ENCODE measurements at regions not wholly inside any gene's neighbourhood (a gene's known extent, or its start where the extent isn't known, plus 50 kb on each side); places are given as distances from the start of the nearest gene placed in this dataset.

GRCh38 chr6:23994013-23994412 lies 132.0 kb upstream of the NRSN1 start:
- DNase-seq, result no peak

GRCh38 chr6:24004062-24004461 lies 122.0 kb upstream of the NRSN1 start:
- DNase-seq, result no peak

- no peak for DNase-seq
Observed at GRCh38 chr6:24004659-24005058, 121.4 kb upstream of the NRSN1 start.

- no peak for DNase-seq
Observed at GRCh38 chr6:24006254-24006653, 119.8 kb upstream of the NRSN1 start.

- no peak for DNase-seq
Observed at GRCh38 chr6:24009319-24009718, 116.7 kb upstream of the NRSN1 start.

DNA sequence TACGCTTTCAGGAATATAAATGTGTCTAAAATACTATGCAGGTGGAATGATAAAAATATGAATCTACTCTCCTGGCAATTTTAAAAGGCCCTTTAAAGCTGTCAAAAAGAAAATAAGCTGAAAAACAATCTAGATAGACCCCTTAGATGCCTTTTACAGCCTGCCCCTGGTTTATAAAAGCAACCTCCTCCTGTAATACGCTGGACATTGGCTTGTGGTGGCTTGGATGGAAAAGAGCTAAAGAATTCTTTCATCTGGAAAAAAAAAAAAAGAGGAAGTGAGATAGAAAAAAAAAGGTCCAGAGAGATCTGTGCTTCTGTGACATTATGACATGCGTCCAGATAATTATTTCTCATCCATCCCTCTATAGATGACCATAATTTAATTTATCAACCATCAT lies 115.9 kb upstream of the NRSN1 start:
- DNase-seq, result no peak

GRCh38 chr6:24016286-24016685 lies 109.7 kb upstream of the NRSN1 start:
- DNase-seq, result no peak

GRCh38 chr6:24016857-24017256 lies 109.2 kb upstream of the NRSN1 start:
- DNase-seq, result no peak

DNA sequence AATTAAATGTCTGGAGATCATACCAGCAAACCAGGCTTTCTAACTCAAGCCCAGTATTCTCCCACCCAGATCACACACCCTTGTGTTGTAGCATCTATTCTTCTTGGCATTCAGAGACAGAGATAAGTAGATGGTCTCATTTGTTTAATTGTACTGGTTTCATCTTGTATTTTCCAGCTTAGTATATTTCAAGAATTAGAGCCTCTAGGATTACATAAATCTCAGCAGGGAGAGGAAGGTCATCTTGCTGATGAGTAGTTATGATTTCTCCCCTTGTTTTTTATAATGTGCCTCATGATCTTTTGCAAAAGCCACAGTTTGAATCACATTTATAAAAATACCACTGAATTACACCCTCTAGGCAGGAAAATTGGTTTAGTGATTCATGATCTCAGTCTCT lies 106.6 kb upstream of the NRSN1 start:
- DNase-seq, result no peak

DNA sequence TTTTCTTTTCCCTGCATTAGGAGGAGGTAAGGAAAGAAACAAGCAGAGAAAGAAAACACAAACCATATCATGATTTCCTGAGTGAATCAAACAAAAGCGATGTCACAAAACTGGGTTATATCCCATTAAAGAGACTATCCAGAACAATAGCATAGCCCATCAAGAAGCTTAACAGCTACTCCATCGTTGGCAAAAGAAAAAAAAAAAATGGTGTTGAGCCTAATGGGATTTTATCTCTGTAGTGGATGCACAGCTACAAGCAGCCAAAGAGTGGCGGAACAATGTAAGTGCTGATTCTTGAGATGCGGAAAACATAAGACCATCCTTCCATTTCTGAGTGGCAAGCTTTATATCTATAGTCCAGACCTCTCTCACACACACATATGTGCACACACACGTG lies 106.2 kb upstream of the NRSN1 start:
- no peak for DNase-seq

- DNase-seq, result no peak
Observed at GRCh38 chr6:24026050-24026449, 100.0 kb upstream of the NRSN1 start.

DNA sequence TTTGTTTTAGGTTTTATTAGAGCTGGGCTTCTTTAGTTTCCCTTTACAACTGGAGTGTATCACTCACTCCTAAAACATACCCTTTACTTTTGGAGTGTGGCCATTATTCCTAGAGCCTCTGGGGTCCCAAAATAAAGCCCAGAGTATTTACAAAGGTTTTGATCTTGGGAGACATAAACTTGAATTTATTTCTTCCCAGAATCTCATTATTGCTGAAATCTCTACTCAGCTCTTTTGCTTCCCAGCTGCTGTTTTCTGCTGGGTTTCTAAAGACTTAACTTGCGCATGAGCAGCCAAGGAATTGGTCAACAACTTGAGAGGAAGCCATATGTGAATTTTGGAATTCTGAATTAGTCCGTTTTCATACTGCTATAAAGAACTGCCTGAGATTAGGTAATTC lies 94.5 kb upstream of the NRSN1 start:
- DNase-seq, result no peak

GRCh38 chr6:24032896-24033688 lies 92.9 kb upstream of the NRSN1 start:
- no peak for DNase-seq

- no peak for DNase-seq
Observed at GRCh38 chr6:24043848-24044247, 82.2 kb upstream of the NRSN1 start.

- no peak for DNase-seq
Observed at GRCh38 chr6:24051942-24052589, 73.9 kb upstream of the NRSN1 start.

- no peak for DNase-seq
Observed at GRCh38 chr6:24052590-24052961, 73.4 kb upstream of the NRSN1 start.

DNA sequence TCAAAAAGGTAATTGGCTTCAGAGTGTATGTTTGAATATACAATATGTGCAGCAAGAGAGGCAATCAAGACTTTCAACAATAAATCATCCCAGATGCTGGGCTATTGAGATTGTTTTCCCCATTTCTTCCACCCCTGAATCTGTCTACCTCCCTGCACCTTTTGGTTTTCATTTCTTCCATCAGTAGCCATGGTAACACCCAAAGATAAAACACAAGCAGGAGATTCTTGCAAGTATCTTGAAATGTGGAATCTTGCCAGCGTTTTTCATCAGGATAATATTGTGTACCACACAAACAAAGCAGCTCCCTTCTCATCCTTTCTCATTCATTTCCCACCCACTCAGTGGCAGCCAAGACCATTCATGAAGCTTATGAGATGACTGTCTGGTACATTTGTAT lies 73.0 kb upstream of the NRSN1 start:
- no peak for DNase-seq

DNA sequence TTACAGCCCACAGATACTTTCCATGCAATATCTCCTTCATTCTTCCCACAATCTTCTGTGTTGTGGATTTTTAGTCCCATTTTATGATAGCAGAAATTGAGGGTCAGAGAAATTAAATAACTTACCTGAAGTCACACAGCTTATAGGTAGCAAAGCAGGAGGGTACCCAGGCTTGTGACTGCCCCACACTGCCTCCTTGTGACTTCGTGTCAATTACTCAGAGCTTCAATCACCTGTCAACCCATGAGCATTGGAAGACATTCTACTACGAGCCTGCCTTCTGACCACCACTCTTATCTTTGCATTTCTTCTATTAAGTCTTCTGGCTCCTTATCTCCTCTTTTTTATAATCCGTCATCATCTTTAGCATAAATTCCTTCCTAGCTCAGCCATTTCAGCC lies 71.6 kb upstream of the NRSN1 start:
- no peak for DNase-seq

GRCh38 chr6:24056567-24056966 lies 69.4 kb upstream of the NRSN1 start:
- DNase-seq, result no peak

DNA sequence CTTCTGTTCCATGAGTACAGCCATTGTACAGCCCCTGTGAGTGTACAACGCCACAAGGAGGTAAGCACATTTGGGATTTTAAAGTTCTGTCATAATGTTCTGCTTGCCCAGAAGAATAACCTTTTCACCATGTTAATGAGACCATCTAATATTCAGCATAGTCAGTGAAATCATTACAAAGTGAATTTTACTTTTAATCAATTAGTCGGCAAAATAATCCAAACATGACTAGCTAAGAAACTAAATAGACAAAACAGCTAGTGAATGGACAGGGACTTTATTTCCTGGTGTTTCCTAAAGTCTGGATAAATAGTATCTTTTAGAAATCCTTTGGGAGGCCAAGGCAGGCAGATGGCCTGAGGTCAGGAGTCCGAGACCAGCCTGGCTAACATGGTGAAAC lies 69.0 kb upstream of the NRSN1 start:
- no peak for DNase-seq

- DNase-seq, result no peak
Observed at GRCh38 chr6:24060982-24061754, 64.8 kb upstream of the NRSN1 start.

DNA sequence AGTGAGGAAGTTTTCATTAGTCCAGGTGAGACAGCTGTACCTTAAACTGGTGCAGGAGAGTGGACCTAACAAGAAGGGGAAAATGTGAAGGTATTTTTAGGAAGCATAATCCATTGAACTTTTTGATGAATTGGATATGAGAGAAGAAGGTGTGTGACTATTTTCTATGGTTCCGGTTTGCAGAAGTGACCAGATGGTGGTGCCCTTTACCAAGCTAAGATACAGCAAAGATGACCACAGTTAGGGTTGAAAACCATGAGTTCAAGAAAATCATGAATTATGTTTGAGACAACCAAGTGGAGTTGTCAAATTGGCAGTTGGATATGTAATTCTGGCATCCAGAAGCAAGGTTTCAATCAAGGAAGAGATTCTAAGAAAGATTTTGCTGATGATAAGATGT lies 61.9 kb upstream of the NRSN1 start:
- DNase-seq, result no peak

DNA sequence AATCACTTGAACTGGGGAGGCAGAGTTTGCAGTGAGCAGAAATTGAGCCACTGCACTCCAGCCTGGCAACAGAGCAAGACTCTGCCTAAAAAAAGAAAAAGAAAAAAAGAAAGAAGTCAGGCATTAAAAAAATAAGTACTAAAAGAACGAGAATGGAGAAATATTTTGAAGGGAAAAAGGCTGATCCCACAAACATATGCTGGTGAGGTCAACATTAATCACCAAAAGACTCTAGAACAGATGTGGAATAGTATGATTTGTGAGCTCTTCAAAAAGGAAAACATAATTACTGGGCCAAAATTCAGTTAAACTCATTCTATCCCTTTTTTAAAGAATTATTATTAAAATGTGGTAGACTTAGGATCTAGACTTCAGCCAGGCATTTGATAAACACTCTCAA lies 61.2 kb upstream of the NRSN1 start:
- no peak for DNase-seq

GRCh38 chr6:24069526-24069925 lies 56.5 kb upstream of the NRSN1 start:
- no peak for DNase-seq
